D721Med (cell line): ENCODE measurements at regions not wholly inside any gene's neighbourhood (a gene's known extent, or its start where the extent isn't known, plus 50 kb on each side); places are given as distances from the start of the nearest gene placed in this dataset.
A peak's percentile ranks its signal among the peaks of the same experiment; 100 is the strongest.

ENCODE experiments used
- DNase-seq: peaks from one replicate; pipeline ENCODE4 v3.0.0; 2011; ENCODE audit warnings: low spot score; ENCODE audit not compliant: insufficient read length
- FAIRE-seq: peaks from 2 replicates; lab custom pipeline; 2011; peaks lifted over from hg19 to GRCh38; lab: Jason Lieb, UNC
- CTCF ChIP-seq: IDR thresholded peaks from 2 replicates; pipeline ENCODE4 v1.5.1; 2012; ENCODE audit warnings: mild to moderate bottlenecking, control low read depth; ENCODE audit not compliant: insufficient read depth; ENCODE audit errors: missing control alignments

GRCh38 chrX:22664826-22665225 lies 334.9 kb upstream of the DDX53 start:
- DNase-seq (no peak), FAIRE-seq (no peak)
- no peak for TF ChIP-seq CTCF

DNA sequence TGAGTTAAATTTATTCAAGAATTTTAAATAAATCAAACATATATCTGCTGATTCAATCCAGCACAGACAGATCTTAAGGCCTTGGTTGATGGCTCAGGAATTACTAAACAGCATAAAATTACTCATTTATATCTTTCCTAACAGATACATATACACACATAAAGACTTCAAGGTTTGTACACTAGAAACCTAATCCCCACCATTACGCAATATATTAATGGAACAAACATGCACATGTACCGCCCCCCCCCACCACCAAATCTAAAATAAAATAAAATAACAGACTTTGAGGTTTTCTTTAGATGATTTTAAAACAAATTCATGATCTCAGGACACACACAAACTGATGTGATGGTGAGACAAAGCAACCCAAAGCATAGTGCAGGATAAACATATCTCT lies 333.9 kb upstream of the DDX53 start:
- DNase-seq (no peak), FAIRE-seq (no peak)
- no peak for TF ChIP-seq CTCF

GRCh38 chrX:22666441-22666840 lies 333.3 kb upstream of the DDX53 start:
- FAIRE-seq (no peak), DNase-seq (no peak)
- TF ChIP-seq CTCF: peak; percentile 24

GRCh38 chrX:22674932-22675331 lies 324.8 kb upstream of the DDX53 start:
- DNase-seq: no peak
- no peak for TF ChIP-seq CTCF
- no peak for FAIRE-seq

GRCh38 chrX:22686138-22686541 lies 313.6 kb upstream of the DDX53 start:
- TF ChIP-seq CTCF: no peak
- DNase-seq (no peak), FAIRE-seq (no peak)

DNA sequence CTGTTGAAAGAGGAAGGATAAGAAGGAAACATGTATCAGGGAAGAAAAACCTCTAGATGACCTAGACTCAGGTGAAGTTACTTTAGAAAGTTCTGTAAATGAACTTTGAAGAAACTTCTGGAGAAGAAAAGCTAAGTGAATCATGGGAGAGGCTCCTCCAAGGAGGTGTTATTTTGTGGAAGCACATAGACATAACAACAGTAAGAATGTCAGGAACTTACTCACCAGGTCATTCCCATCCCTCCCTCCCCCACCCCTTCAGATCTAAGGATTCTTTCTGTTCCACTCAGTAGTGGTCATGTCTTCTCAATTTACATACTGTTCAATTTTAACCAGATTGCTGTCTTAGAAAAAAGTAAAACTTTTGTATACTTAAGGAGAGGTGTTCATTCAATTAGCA lies 310.5 kb upstream of the DDX53 start:
- FAIRE-seq: no peak
- TF ChIP-seq CTCF: no peak

DNA sequence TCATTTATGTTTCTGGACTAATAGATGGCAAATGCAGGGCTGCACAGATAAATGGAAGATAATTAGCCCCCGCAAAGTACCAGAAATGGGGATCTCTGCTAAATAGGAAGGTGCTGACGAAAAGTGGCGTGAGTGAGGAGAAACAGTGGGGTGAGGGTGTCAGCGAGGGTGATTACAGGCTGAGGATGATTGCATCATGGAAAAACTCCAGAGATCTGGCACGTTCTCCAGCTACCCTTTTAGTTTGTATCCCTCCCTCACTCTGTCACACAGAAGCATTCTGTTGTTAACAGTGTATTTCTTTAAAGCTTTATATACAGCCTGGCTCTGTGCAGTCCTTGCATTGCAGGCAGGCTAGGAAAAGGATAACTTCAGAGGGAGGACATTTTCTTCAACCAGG lies 309.6 kb upstream of the DDX53 start:
- no peak for FAIRE-seq
- DNase-seq: no peak
- TF ChIP-seq CTCF: no peak

More for the DNA sequence above, 310.5 kb upstream of the DDX53 start:
- DNase-seq: no peak
